Breast epithelium (tissue), 3 donors: ENCODE measurements at regions not wholly inside any gene's neighbourhood (a gene's known extent, or its start where the extent isn't known, plus 50 kb on each side); places are given as distances from the start of the nearest gene placed in this dataset.

Experiments
- POLR2A ChIP-seq: fragments of 450-650 bp; IDR thresholded peaks from one replicate; pipeline ENCODE4 v1.6.1; 2016; ENCODE audit warnings: antibody characterized with exemption, mild to moderate bottlenecking, moderate library complexity
- POLR2AphosphoS5 ChIP-seq, 3 donors: sonication (generic); formaldehyde crosslinking; IDR thresholded peaks; one replicate each; pipeline ENCODE4 v1.6.1; 2017; ENCODE audit warnings: antibody characterized with exemption in 3 of 3
- TF ChIP-seq, protein P1 (sequence below), 3 donors: fragments of 450-650 bp; IDR thresholded peaks; one replicate each; pipeline ENCODE4 v1.5.1; 2016 to 2017; ENCODE audit warnings: antibody characterized with exemption in 3 of 3, mild to moderate bottlenecking in 3 of 3, moderate library complexity in 3 of 3

DNA sequence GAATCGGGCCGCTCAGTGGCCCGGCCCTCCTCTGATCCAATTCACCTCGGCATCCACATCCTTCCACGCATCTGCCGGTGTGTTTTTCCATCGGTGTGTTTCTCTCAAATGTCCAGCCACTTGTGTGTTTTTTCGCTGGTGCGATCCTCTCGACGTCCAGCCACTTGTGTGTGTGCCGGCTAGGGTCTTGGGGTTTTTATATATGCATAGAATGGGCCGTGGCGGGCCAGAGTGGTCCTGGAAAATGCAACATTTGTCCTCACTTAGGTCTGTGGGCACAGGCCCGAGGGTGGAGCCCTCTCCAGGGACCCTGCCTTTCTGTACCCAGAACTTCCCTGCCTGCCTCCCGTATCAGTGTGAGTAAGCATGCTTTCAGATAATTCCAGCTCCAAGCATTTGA lies 1106.4 kb downstream of the AMY1C start:
- TF ChIP-seq POLR2AphosphoS5 (IDR thresholded peaks at IDR 0.05) (no peak), POLR2A (no peak)
- TF ChIP-seq, protein P1, sequence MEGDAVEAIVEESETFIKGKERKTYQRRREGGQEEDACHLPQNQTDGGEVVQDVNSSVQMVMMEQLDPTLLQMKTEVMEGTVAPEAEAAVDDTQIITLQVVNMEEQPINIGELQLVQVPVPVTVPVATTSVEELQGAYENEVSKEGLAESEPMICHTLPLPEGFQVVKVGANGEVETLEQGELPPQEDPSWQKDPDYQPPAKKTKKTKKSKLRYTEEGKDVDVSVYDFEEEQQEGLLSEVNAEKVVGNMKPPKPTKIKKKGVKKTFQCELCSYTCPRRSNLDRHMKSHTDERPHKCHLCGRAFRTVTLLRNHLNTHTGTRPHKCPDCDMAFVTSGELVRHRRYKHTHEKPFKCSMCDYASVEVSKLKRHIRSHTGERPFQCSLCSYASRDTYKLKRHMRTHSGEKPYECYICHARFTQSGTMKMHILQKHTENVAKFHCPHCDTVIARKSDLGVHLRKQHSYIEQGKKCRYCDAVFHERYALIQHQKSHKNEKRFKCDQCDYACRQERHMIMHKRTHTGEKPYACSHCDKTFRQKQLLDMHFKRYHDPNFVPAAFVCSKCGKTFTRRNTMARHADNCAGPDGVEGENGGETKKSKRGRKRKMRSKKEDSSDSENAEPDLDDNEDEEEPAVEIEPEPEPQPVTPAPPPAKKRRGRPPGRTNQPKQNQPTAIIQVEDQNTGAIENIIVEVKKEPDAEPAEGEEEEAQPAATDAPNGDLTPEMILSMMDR (IDR thresholded peaks at IDR 0.05), result no peak
